PFSK-1 (cell line): ENCODE measurements at regions not wholly inside any gene's neighbourhood (a gene's known extent, or its start where the extent isn't known, plus 50 kb on each side); places are given as distances from the start of the nearest gene placed in this dataset.

Source experiments
- POLR2AphosphoS5 ChIP-seq: IDR thresholded peaks from 2 replicates; pipeline ENCODE4 v1.6.1; 2012; ENCODE audit warnings: low read depth, mild to moderate bottlenecking, control low read depth, low read length, moderate library complexity
- REST ChIP-seq, 2 experiments: IDR thresholded peaks; 2 replicates each; pipeline versions ENCODE4 v1.6.1 to v1.8.0; 2011 to 2012; ENCODE audit warnings: low read depth in 2 of 2, low read length in 2 of 2, control low read depth in 1 of 2, inconsistent platforms in 1 of 2, mild to moderate bottlenecking in 1 of 2, moderate library complexity in 1 of 2; ENCODE audit not compliant: insufficient read depth in 1 of 2
- TAF1 ChIP-seq: IDR thresholded peaks from 2 replicates; pipeline ENCODE4 v1.6.1; 2012; ENCODE audit warnings: low read length, control low read depth, borderline replicate concordance; ENCODE audit not compliant: insufficient read depth

GRCh38 chr22:34688825-34689224, 377.1 kb upstream of the ISX start:
- TF ChIP-seq POLR2AphosphoS5 (no peak), TAF1 (no peak), REST (IDR thresholded peaks at IDR 0.05; ENCODE audit: insufficient read depth in 1 of 2, low read depth in 2 of 2, low read length in 2 of 2) (no peak)
